HCT116 (cell line): ENCODE measurements at regions not wholly inside any gene's neighbourhood (a gene's known extent, or its start where the extent isn't known, plus 50 kb on each side); places are given as distances from the start of the nearest gene placed in this dataset.

Experiments used
- CTCF ChIP-seq, 3 experiments: fragments of 200-600 bp in 1 of 3; sonication (generic) in 1 of 3; IDR thresholded peaks in 2 of 3; conservative IDR thresholded peaks in 1 of 3; 2 replicates each; pipeline ENCODE4 v1.5.1; 2012 to 2017; ENCODE audit warnings: low read depth in 2 of 3, low read length in 2 of 3, antibody characterized with exemption in 1 of 3, borderline replicate concordance in 1 of 3, control low read depth in 1 of 3, mild to moderate bottlenecking in 1 of 3, mixed read lengths in 1 of 3, mixed run types in 1 of 3, moderate library complexity in 1 of 3; ENCODE audit not compliant: insufficient read depth in 1 of 3
- POLR2A ChIP-seq: IDR thresholded peaks from 2 replicates; pipeline ENCODE4 v1.7.0; 2011; ENCODE audit warnings: borderline replicate concordance; ENCODE audit not compliant: insufficient read depth, insufficient read length; ENCODE audit errors: extremely low read depth
- POLR2AphosphoS5 ChIP-seq: IDR thresholded peaks from 2 replicates; pipeline ENCODE4 v1.6.1; 2011; ENCODE audit warnings: mild to moderate bottlenecking, low read depth, low read length, moderate library complexity
- RAD21 ChIP-seq: IDR thresholded peaks from 2 replicates; pipeline ENCODE4 v1.6.1; 2012; ENCODE audit warnings: low read depth, mild to moderate bottlenecking
- YY1 ChIP-seq: IDR thresholded peaks from 2 replicates; pipeline ENCODE4 v1.6.1; 2011; ENCODE audit warnings: low read length, low read depth, moderate library complexity, mild to moderate bottlenecking; ENCODE audit not compliant: insufficient replicate concordance; ENCODE audit errors: extremely low read depth

GRCh38 chr4:28548594-28548993 is 1688.0 kb downstream of the STIM2 start:
- TF ChIP-seq POLR2A (no peak), POLR2AphosphoS5 (no peak), CTCF (IDR thresholded peaks at IDR 0.05 in 2 of 3, conservative IDR thresholded peaks at IDR 0.05 in 1 of 3; ENCODE audit: borderline replicate concordance in 1 of 3, insufficient read depth in 1 of 3, low read depth in 2 of 3, low read length in 2 of 3) (no peak), YY1 (no peak), RAD21 (no peak)
